ENCODE measurements at regions not wholly inside any gene's neighbourhood (a gene's known extent, or its start where the extent isn't known, plus 50 kb on each side); places are given as distances from the start of the nearest gene placed in this dataset.

GRCh38 chr21:16241479-16241963 lies 511.7 kb downstream of the USP25 start:
- H3K4me1 ChIP-seq, result peaks cover 0 to 8% (median 0%) of the 10 kb centered on the region in 12 donors
- peaks cover 0 to 14% (median 0%) of the 10 kb centered on the region in 12 donors for H3K9me3 ChIP-seq
- 48 to 57% (median 51%) methylated on average over 6 of the region's 6 CpGs for WGBS, 4 donors
- no peak for TF ChIP-seq POLR2A (IDR thresholded peaks at IDR 0.05)
- no peak for TF ChIP-seq CTCF (IDR thresholded peaks at IDR 0.05)
- no peaks in the 10 kb centered on the region for H3K36me3 ChIP-seq
- ATAC-seq, result no peak
- intact Hi-C loops (cut with DNase I), result no loop called here
- H3K4me3 ChIP-seq, result no peak overlapping the region
- H3K27me3 ChIP-seq, result no peaks in the 10 kb centered on the region
- no peak for DNase-seq
- no peak overlapping the region for H3K27ac ChIP-seq

GRCh38 chr21:16243396-16243795 lies 513.6 kb downstream of the USP25 start:
- intact Hi-C loops (cut with DNase I), result no loop called here
- TF ChIP-seq POLR2A (IDR thresholded peaks at IDR 0.05), result no peak
- no peak for TF ChIP-seq CTCF (IDR thresholded peaks at IDR 0.05)
- H3K27ac ChIP-seq, result no peak overlapping the region
- no peaks in the 10 kb centered on the region for H3K27me3 ChIP-seq
- 91 to 95% (median 93%) methylated on average over 2 of the region's 2 CpGs for whole genome bisulfite sequencing, 4 donors
- DNase-seq (no peak), ATAC-seq (no peak)
- no peaks in the 10 kb centered on the region for H3K36me3 ChIP-seq
- peaks cover 0 to 8% (median 0%) of the 10 kb centered on the region in 12 donors for H3K4me1 ChIP-seq
- H3K4me3 ChIP-seq, result no peak overlapping the region
- H3K9me3 ChIP-seq, result peaks cover 0 to 14% (median 0%) of the 10 kb centered on the region in 12 donors

- Histone ChIP-seq H3K4me3 (no peak overlapping the region), H3K27ac (no peak overlapping the region), H3K4me1 (no peaks in the 10 kb centered on the region), H3K9me3 (peaks cover 0 to 14% (median 0%) of the 10 kb centered on the region in 12 donors), H3K27me3 (no peaks in the 10 kb centered on the region), H3K36me3 (no peaks in the 10 kb centered on the region)
- ATAC-seq (no peak), DNase-seq (no peak)
- 88 to 92% (median 91%) methylated on average over 3 of the region's 3 CpGs for WGBS, 4 donors
- TF ChIP-seq POLR2A (IDR thresholded peaks at IDR 0.05), result no peak
- intact Hi-C loops (cut with DNase I), result no loop called here
Observed at GRCh38 chr21:16248705-16249104, 518.9 kb downstream of the USP25 start.

- Histone ChIP-seq H3K36me3 (no peaks in the 10 kb centered on the region), H3K27me3 (no peaks in the 10 kb centered on the region), H3K4me3 (no peak overlapping the region), H3K4me1 (no peaks in the 10 kb centered on the region), H3K27ac (no peak overlapping the region), H3K9me3 (peaks cover 0 to 9% (median 0%) of the 10 kb centered on the region in 12 donors)
- intact Hi-C loops (cut with DNase I), result loop anchor here in 1 of 10 donors (10.0 kb wide), 1 partner anchor 1695 kb away; no protein-coding TSS in a partner anchor
- TF ChIP-seq POLR2A (IDR thresholded peaks at IDR 0.05) (no peak), CTCF (IDR thresholded peaks at IDR 0.05) (no peak)
- no peak for DNase-seq
- no peak for ATAC-seq
Observed at GRCh38 chr21:16250273-16250672, 520.5 kb downstream of the USP25 start.

All from heart left ventricle (tissue), 16 donors.